ENCODE measurements at regions not wholly inside any gene's neighbourhood (a gene's known extent, or its start where the extent isn't known, plus 50 kb on each side); places are given as distances from the start of the nearest gene placed in this dataset.

DNA sequence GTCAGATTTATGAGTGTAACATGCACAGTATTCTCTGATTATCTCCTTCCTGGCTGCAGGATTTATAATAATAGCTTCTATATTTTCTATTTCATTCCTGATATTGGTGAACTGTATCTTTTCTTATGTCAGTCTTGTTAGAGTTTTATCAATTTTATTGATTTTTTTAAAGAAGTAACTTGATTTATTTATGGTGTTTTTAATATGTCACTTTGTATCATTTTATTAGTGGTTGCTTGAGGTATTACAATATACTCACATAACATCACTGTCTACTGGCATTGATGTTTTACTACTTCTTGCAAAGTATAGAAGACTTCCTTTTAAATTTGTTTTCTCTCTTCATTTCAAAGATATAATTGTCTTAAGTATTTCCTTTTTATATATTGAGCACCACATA is 270.5 kb upstream of the GYPC start:
- Mint-ChIP-seq H3K9me3 (ENCODE audit: low read depth) (peaks cover 19% of the 10 kb centered on the region), H3K27ac (no peak overlapping the region), H3K4me1 (ENCODE audit: low read depth) (no peaks in the 10 kb centered on the region), H3K36me3 (peaks cover 9% of the 10 kb centered on the region), H3K4me3 (no peak overlapping the region), H3K27me3 (peaks cover 12% of the 10 kb centered on the region)

DNA sequence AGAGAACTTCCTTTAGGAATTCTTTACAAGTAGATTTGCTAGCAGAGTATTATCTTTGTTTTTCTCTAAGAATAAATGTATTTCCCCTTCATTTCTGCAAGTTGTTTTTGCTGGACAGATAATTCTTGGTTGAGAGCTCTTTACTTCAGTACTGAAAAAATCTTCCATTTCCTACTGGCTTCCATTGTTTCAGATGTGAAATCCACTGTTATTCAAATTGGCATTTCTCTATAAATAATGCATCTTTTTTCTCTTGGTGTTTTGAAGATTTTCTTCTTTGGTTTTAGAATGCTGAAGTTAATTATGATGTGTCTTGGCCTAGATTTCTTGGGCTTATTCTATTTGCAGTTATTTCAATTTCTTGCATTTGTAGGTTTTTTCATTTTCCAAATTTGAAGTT is 270.0 kb upstream of the GYPC start:
- Mint-ChIP-seq H3K27ac (no peak overlapping the region), H3K4me1 (ENCODE audit: low read depth) (no peaks in the 10 kb centered on the region), H3K9me3 (ENCODE audit: low read depth) (peaks cover 19% of the 10 kb centered on the region), H3K36me3 (peaks cover 9% of the 10 kb centered on the region), H3K4me3 (no peak overlapping the region), H3K27me3 (peaks cover 9% of the 10 kb centered on the region)

DNA sequence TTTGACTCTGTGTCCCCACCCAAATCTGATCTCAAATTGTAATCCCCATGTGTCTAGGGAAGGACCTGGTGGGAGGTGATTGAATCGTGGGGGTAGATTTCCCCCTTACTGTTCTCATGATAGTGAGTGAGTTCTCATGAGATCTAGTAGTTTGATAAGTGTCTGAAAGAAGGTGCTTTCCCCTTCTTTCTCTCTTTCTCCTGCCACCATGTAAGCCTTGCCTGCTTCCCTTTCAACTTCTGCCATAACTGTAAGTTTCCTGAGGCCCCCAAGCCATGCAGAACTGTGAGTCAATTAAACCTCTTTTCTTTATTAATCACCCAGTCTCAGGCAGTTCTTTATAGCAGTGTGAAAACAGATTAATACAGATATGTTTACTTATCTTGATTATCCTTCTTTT is 266.5 kb upstream of the GYPC start:
- no peaks in the 10 kb centered on the region for H3K4me1 Mint-ChIP-seq (ENCODE audit: low read depth)
- H3K4me3 Mint-ChIP-seq: no peak overlapping the region
- no peak overlapping the region for H3K27ac Mint-ChIP-seq
- peaks cover 9% of the 10 kb centered on the region for H3K36me3 Mint-ChIP-seq
- H3K9me3 Mint-ChIP-seq (ENCODE audit: low read depth): peaks cover 19% of the 10 kb centered on the region
- peaks cover 2% of the 10 kb centered on the region for H3K27me3 Mint-ChIP-seq

DNA sequence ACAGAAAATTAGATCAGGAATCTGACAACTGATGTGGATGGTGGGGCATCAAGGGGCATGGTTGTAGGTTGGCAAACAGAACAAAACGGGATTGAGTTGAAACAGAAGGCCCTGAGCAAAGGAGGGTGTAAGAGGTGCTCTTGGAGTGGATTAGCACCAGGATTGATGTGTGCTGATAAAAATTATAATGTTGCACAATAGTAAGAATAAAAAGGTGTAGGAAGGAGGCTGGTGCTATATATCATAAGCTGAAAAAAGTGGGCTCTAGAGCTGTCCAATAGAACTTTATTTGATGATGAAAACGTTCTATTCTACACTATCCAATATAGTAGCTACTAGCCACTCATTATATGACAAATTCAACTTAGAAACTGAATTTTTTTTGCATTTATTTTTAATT is 263.1 kb upstream of the GYPC start:
- H3K27ac Mint-ChIP-seq: no peak overlapping the region
- H3K27me3 Mint-ChIP-seq: peaks cover 2% of the 10 kb centered on the region
- no peaks in the 10 kb centered on the region for H3K36me3 Mint-ChIP-seq
- no peaks in the 10 kb centered on the region for H3K9me3 Mint-ChIP-seq (ENCODE audit: low read depth)
- no peak overlapping the region for H3K4me3 Mint-ChIP-seq
- H3K4me1 Mint-ChIP-seq (ENCODE audit: low read depth): no peaks in the 10 kb centered on the region

DNA sequence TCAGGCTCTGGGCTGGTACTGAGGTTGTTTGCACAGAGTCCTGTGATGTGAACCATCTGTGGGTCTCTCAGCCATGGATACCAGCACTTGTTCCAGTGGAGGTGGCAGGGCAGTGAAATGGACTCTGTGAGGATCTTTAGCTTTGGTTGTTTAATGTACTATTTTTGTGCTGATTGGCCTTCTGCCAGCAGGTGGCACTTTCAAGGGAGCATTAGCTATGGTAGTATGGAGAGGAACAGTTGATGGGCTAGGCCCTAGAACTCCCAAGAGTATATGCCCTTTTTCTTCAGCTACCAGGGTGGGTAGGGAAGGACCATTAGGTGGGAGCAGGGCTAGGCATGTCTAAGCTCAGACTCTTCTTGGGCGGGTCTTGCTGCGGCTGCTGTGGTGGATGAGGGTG is 257.0 kb upstream of the GYPC start:
- no peak overlapping the region for H3K27ac Mint-ChIP-seq
- H3K9me3 Mint-ChIP-seq (ENCODE audit: low read depth): no peaks in the 10 kb centered on the region
- no peak overlapping the region for H3K4me3 Mint-ChIP-seq
- no peaks in the 10 kb centered on the region for H3K36me3 Mint-ChIP-seq
- no peaks in the 10 kb centered on the region for H3K4me1 Mint-ChIP-seq (ENCODE audit: low read depth)
- H3K27me3 Mint-ChIP-seq: peaks cover 4% of the 10 kb centered on the region

DNA sequence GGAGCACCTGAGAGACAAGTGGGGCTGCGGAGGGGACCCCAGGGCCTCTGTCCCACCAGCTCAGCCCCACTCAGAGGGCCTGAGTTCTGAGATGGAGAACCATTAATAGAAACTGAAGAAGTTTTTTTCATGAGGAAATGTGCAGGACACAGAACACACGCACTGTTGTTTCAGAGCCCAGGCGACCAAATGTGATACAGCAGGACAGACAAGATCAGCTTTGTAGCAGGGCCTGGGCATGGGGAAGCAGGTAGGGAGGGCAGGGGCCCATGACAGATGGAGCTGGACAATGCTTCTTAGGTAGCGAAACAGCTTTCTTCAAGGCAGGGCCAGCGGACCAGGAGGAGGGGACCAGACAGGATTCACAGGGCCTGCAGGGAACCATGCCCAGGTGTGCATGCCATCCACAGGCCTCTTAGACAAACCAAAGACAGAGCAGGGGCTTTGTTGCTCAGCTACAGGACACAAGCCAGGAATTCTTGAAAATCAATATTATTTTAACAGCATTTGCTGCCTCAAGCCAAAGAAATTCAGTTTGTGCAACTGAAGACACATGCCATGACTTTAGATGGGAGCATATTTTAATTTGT is 252.8 kb upstream of the GYPC start:
- H3K27me3 Mint-ChIP-seq: peaks cover 4% of the 10 kb centered on the region
- no peak overlapping the region for H3K4me3 Mint-ChIP-seq
- H3K36me3 Mint-ChIP-seq: no peaks in the 10 kb centered on the region
- no peak overlapping the region for H3K27ac Mint-ChIP-seq
- H3K4me1 Mint-ChIP-seq (ENCODE audit: low read depth): no peaks in the 10 kb centered on the region
- H3K9me3 Mint-ChIP-seq (ENCODE audit: low read depth): no peaks in the 10 kb centered on the region

DNA sequence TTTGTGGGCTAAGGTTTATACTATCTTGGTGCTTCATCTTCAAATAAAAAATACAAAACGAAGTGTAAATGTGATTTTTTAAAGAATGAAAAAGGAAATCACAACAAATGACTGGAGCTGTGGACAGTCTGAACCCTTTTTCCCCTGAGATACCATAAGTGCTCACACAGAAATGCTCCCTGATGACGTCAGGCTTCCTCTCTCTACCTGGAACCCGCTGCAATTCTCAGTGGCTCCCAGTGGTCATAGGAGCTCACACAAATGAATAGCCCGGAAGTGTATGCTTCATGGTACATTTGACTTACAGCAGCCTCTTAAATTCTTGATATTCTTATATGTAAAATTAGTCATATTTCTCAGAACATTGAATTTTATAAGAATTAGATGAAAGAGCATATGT is 249.7 kb upstream of the GYPC start:
- Mint-ChIP-seq H3K27ac (no peak overlapping the region), H3K36me3 (no peaks in the 10 kb centered on the region), H3K9me3 (ENCODE audit: low read depth) (no peaks in the 10 kb centered on the region), H3K4me3 (no peak overlapping the region), H3K27me3 (peaks cover 2% of the 10 kb centered on the region), H3K4me1 (ENCODE audit: low read depth) (no peaks in the 10 kb centered on the region)

DNA sequence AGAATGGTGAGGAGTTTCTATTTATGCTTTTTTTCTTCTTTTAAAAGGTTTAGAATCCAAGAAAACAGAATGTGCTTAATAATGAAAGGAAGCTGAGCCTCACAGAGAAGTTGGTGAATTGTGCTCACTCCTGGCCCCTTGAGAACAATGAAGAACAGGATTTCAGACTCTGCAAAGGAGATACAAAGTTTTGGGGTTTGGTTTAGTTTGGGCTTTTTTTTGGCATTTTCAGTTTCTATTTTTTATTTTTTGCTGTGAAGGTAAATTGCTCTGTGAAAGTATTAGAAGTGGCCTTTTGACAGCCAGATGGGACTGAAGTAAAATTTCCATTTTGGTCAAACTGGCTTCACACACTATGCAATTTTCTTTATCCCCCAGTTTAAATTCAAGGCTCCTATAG is 247.3 kb upstream of the GYPC start:
- Mint-ChIP-seq H3K27ac (no peak overlapping the region), H3K4me3 (no peak overlapping the region), H3K4me1 (ENCODE audit: low read depth) (peaks cover 18% of the 10 kb centered on the region), H3K27me3 (peaks cover under 1% of the 10 kb centered on the region), H3K9me3 (ENCODE audit: low read depth) (no peaks in the 10 kb centered on the region), H3K36me3 (peaks cover 2% of the 10 kb centered on the region)

DNA sequence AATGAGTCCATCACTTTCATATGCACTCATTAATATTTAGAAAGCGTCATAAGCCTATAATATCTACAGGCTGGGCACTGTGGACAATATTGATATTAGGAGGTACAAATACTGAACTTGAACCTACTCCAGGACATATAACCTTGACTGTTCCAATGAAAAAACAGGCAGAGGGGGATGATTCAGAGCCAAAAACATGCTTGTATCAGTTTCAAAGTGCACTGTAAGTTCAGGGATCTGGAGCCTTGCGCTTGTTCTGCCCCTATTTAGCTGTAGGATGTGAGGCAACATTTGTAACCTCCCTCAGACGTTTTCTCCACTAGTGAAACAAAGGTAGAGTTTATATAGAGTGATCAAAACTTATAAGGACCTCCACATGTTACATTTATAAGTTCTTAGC is 246.1 kb upstream of the GYPC start:
- H3K4me3 Mint-ChIP-seq: no peak overlapping the region

DNA sequence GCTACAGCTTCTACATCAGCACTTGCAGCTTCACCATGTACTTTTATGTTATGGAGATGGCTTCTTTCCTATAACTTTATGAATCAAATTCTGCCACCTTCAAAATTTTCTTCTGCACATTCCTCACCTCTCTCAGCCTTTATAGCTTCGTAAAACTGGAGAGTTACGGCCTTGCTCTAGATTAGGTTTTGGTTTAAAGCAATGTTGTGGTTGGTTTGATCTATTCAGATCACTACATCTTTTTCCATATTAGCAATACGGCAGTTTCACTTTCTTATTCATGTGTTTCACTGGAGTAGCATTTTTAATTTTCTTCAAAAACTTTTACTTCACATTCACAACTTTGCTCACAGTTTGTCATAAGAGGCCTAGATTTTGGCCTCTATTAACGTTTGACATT is 242.9 kb upstream of the GYPC start:
- H3K27me3 Mint-ChIP-seq: no peaks in the 10 kb centered on the region
- H3K36me3 Mint-ChIP-seq: peaks cover 2% of the 10 kb centered on the region
- peak overlapping the region; percentile 41 for H3K4me3 Mint-ChIP-seq
- peaks cover 8% of the 10 kb centered on the region for H3K9me3 Mint-ChIP-seq (ENCODE audit: low read depth)
- peak overlapping the region; percentile 25 for H3K27ac Mint-ChIP-seq
- peaks cover 22% of the 10 kb centered on the region for H3K4me1 Mint-ChIP-seq (ENCODE audit: low read depth)

More for the DNA sequence above, 246.1 kb upstream of the GYPC start:
- Mint-ChIP-seq H3K9me3 (ENCODE audit: low read depth) (no peaks in the 10 kb centered on the region), H3K36me3 (peaks cover 2% of the 10 kb centered on the region), H3K27ac (no peak overlapping the region), H3K4me1 (ENCODE audit: low read depth) (peaks cover 22% of the 10 kb centered on the region), H3K27me3 (no peaks in the 10 kb centered on the region)

DNA sequence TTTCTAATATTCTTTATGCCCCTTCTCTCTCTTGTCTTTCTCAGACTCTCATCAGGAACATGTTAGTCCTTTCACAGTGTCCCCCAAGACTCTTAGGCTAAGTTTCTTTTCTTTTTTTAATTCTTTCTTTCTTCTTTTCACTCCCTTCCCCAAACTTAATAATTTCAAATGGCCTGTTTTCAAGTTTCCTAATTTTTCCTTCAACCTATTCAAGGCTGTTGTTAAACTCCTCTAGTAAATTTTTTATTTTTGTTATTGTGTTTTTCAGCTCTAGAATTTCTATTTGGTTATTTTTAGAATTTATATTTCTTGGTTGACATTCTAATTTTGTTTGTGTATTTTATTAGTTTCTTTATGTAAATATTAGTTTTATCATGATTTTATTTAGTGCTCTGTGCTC is 236.6 kb upstream of the GYPC start:
- Mint-ChIP-seq H3K36me3 (peaks cover 6% of the 10 kb centered on the region), H3K9me3 (ENCODE audit: low read depth) (peaks cover 28% of the 10 kb centered on the region), H3K27me3 (peaks cover 3% of the 10 kb centered on the region), H3K27ac (no peak overlapping the region), H3K4me1 (ENCODE audit: low read depth) (peaks cover under 1% of the 10 kb centered on the region), H3K4me3 (no peak overlapping the region)

DNA sequence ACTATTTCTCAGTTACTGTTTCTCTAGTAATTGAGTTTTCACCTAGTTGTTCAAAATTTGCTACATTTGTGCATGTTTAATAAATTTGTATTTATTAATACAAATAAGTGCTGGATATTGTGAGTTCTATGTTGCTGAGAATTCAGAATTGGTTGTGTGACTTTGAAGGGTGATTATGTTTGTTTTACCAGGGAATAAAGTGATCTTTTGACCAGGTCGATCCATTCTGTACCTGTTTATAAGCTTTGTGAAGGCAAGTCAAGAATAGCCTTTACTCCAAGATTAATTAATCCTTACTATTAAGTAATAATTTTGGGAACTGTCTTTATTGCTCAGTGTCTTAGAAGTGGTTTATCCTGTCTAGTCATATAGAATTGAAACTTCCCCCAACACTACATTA is 230.0 kb upstream of the GYPC start:
- H3K36me3 Mint-ChIP-seq: no peaks in the 10 kb centered on the region
- no peaks in the 10 kb centered on the region for H3K4me1 Mint-ChIP-seq (ENCODE audit: low read depth)
- H3K27me3 Mint-ChIP-seq: peaks cover 17% of the 10 kb centered on the region
- no peak overlapping the region for H3K4me3 Mint-ChIP-seq
- H3K9me3 Mint-ChIP-seq (ENCODE audit: low read depth): peaks cover 3% of the 10 kb centered on the region
- no peak overlapping the region for H3K27ac Mint-ChIP-seq

DNA sequence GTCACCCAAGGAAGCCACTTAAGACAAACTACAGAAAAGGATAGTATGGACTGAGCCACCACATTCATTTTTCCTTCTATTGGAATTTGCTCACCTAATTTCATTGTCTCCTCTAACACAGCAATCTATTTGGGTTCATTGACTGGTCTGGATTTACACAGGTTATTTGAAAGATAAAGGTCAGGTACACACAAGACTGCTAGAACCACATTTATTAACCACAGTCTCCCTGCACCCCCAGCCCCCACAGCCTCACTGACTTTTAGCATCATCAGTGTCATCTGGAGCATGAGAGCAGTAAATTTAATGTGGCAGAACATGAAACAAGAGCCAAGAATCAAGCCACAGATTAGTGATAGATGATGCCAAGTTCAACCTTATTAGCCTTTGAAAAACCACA is 226.9 kb upstream of the GYPC start:
- no peaks in the 10 kb centered on the region for H3K9me3 Mint-ChIP-seq (ENCODE audit: low read depth)
- no peak overlapping the region for H3K27ac Mint-ChIP-seq
- peaks cover 16% of the 10 kb centered on the region for H3K27me3 Mint-ChIP-seq
- no peak overlapping the region for H3K4me3 Mint-ChIP-seq
- H3K4me1 Mint-ChIP-seq (ENCODE audit: low read depth): no peaks in the 10 kb centered on the region
- H3K36me3 Mint-ChIP-seq: no peaks in the 10 kb centered on the region

DNA sequence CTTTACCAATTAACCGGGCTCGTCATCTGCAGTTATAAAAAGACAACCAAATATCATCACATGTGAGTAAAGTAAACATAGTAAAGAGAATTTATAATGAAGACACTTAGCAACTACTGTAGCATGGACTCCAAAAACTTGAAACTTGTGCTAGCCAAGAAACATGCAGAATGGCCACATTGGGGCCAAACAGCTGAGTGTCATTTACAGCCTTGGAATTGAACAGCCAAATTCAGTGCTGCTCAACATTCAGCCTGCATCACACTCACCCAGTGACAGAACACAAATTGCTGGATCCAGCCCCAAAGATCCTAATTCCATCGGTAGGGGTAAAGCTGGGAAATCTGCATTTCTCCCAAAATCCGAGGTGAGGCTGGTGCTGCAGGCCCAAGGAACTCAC is 224.8 kb upstream of the GYPC start:
- Mint-ChIP-seq H3K27me3 (peaks cover 14% of the 10 kb centered on the region), H3K4me1 (ENCODE audit: low read depth) (no peaks in the 10 kb centered on the region), H3K27ac (no peak overlapping the region), H3K9me3 (ENCODE audit: low read depth) (no peaks in the 10 kb centered on the region), H3K36me3 (no peaks in the 10 kb centered on the region), H3K4me3 (no peak overlapping the region)

DNA sequence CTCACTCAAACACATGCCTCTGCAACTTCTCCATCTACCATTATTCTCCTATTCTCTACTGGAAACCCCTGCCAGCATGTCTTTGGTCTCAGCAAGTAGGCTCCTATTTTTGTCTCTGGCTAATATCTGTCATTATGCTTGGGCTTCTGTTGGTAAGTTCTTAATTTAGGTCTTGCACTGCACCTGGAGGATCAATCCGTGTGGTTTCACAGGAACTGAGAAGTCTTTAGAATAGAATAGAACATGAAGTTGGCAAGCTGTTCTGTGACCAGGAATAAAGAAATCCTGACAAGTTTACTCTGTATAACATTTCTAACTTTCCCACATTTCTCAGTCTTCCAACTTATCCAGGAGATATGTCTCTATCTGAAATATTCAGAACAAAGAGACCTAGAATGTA is 219.5 kb upstream of the GYPC start:
- Mint-ChIP-seq H3K4me3 (no peak overlapping the region), H3K27ac (no peak overlapping the region), H3K36me3 (no peaks in the 10 kb centered on the region), H3K4me1 (ENCODE audit: low read depth) (no peaks in the 10 kb centered on the region), H3K27me3 (peaks cover 4% of the 10 kb centered on the region), H3K9me3 (ENCODE audit: low read depth) (no peaks in the 10 kb centered on the region)

DNA sequence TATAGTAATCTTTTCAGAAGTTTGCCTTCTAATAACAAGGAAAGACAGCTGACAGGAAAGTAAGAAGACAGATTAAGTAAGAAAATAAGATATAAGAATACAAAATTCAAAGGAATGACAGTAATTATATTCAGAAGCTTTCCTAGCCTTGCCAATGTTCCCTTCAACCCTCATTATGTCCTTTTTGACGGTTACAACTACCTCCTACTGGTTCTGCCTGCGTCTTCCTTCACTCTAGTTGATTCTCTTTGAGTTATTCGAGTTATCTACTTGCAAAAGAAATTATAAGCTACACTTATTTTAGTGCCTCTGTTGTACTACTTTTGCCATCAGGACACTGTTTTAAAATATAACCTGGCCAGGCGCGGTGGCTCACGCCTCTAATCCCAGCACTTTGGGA is 218.9 kb upstream of the GYPC start:
- Mint-ChIP-seq H3K27me3 (peaks cover 4% of the 10 kb centered on the region), H3K27ac (no peak overlapping the region), H3K9me3 (ENCODE audit: low read depth) (no peaks in the 10 kb centered on the region), H3K4me3 (no peak overlapping the region), H3K4me1 (ENCODE audit: low read depth) (no peaks in the 10 kb centered on the region), H3K36me3 (no peaks in the 10 kb centered on the region)
